Stomach smooth muscle (tissue), 2 donors: ENCODE measurements at regions not wholly inside any gene's neighbourhood (a gene's known extent, or its start where the extent isn't known, plus 50 kb on each side); places are given as distances from the start of the nearest gene placed in this dataset.

Experiments used
- H3K27ac ChIP-seq: one replicate; pipeline ENCODE4 v1.7.0; 2013; ENCODE audit warnings: mild to moderate bottlenecking, low read length, inconsistent platforms
- H3K27me3 ChIP-seq, 2 donors: one replicate each; pipeline ENCODE4 v1.7.0; 2013; ENCODE audit warnings: low read length in 2 of 2; ENCODE audit not compliant: insufficient read depth in 2 of 2, control insufficient read depth in 1 of 2
- H3K36me3 ChIP-seq, 2 donors: one replicate each; pipeline ENCODE4 v1.7.0; 2013; ENCODE audit warnings: low read length in 2 of 2; ENCODE audit not compliant: control insufficient read depth in 2 of 2, insufficient read depth in 2 of 2
- H3K4me1 ChIP-seq: one replicate; pipeline ENCODE4 v1.7.0; 2013; ENCODE audit warnings: low read length; ENCODE audit not compliant: control insufficient read depth, insufficient read depth
- H3K4me3 ChIP-seq, 2 donors: one replicate each; pipeline ENCODE4 v1.7.0; 2013; ENCODE audit warnings: low read length in 2 of 2
- H3K9ac ChIP-seq, 2 donors: one replicate each; pipeline ENCODE4 v1.7.0; 2013; ENCODE audit warnings: low read length in 2 of 2, mild to moderate bottlenecking in 1 of 2
- H3K9me3 ChIP-seq, 2 donors: one replicate each; pipeline ENCODE4 v1.7.0; 2013; ENCODE audit warnings: low read length in 2 of 2; ENCODE audit not compliant: control insufficient read depth in 2 of 2
- donor health status: healthy.
- donor health status: Pancreatic carcinoma.

- H3K4me1 ChIP-seq = peaks cover 4% of the 10 kb centered on the region
- H3K36me3 ChIP-seq = no peaks in the 10 kb centered on the region
- H3K27me3 ChIP-seq = peaks cover 0 to 2% of the 10 kb centered on the region in 2 donors
- H3K27ac ChIP-seq = no peak overlapping the region
- no peak overlapping the region for H3K4me3 ChIP-seq
- H3K9me3 ChIP-seq = no peaks in the 10 kb centered on the region
- no peak overlapping the region for H3K9ac ChIP-seq
Measured at GRCh38 chr1:112284796-112285195, 111.2 kb upstream of the CTTNBP2NL start.

GRCh38 chr1:112285316-112285715, 110.7 kb upstream of the CTTNBP2NL start:
- Histone ChIP-seq H3K36me3 (no peaks in the 10 kb centered on the region), H3K4me1 (peaks cover 4% of the 10 kb centered on the region), H3K4me3 (no peak overlapping the region)

GRCh38 chr1:112285746-112286145, 110.3 kb upstream of the CTTNBP2NL start:
- Histone ChIP-seq H3K4me1 (peaks cover 4% of the 10 kb centered on the region), H3K36me3 (no peaks in the 10 kb centered on the region), H3K9ac (no peak overlapping the region), H3K27ac (no peak overlapping the region), H3K27me3 (peaks cover 0 to 2% of the 10 kb centered on the region in 2 donors), H3K9me3 (no peaks in the 10 kb centered on the region), H3K4me3 (no peak overlapping the region)

More at GRCh38 chr1:112285316-112285715, 110.7 kb upstream of the CTTNBP2NL start:
- Histone ChIP-seq H3K27me3 (peaks cover 0 to 2% of the 10 kb centered on the region in 2 donors), H3K9me3 (no peaks in the 10 kb centered on the region), H3K9ac (no peak overlapping the region), H3K27ac (no peak overlapping the region)

GRCh38 chr1:112296908-112297307, 99.1 kb upstream of the CTTNBP2NL start:
- no peaks in the 10 kb centered on the region for H3K4me1 ChIP-seq
- H3K4me3 ChIP-seq = no peak overlapping the region
- no peak overlapping the region for H3K9ac ChIP-seq
- no peaks in the 10 kb centered on the region for H3K27me3 ChIP-seq
- H3K36me3 ChIP-seq = no peaks in the 10 kb centered on the region
- H3K9me3 ChIP-seq = peaks cover 3 to 4% of the 10 kb centered on the region in 2 donors
- no peak overlapping the region for H3K27ac ChIP-seq

GRCh38 chr1:112297536-112297935, 98.5 kb upstream of the CTTNBP2NL start:
- no peak overlapping the region for H3K9ac ChIP-seq
- no peaks in the 10 kb centered on the region for H3K4me1 ChIP-seq

GRCh38 chr1:112298558-112298957, 97.5 kb upstream of the CTTNBP2NL start:
- no peaks in the 10 kb centered on the region for H3K27me3 ChIP-seq
- H3K27ac ChIP-seq = no peak overlapping the region
- no peaks in the 10 kb centered on the region for H3K4me1 ChIP-seq
- no peak overlapping the region for H3K9ac ChIP-seq
- no peak overlapping the region for H3K4me3 ChIP-seq
- H3K36me3 ChIP-seq = no peaks in the 10 kb centered on the region
- H3K9me3 ChIP-seq = peaks cover 3 to 4% of the 10 kb centered on the region in 2 donors

More at GRCh38 chr1:112297536-112297935, 98.5 kb upstream of the CTTNBP2NL start:
- H3K27me3 ChIP-seq = no peaks in the 10 kb centered on the region
- no peak overlapping the region for H3K27ac ChIP-seq
- H3K9me3 ChIP-seq = peaks cover 3 to 4% of the 10 kb centered on the region in 2 donors
- no peak overlapping the region for H3K4me3 ChIP-seq
- no peaks in the 10 kb centered on the region for H3K36me3 ChIP-seq

GRCh38 chr1:112304126-112304525, 91.9 kb upstream of the CTTNBP2NL start:
- no peak overlapping the region for H3K9ac ChIP-seq
- no peaks in the 10 kb centered on the region for H3K36me3 ChIP-seq
- H3K4me1 ChIP-seq = no peaks in the 10 kb centered on the region
- H3K9me3 ChIP-seq = no peaks in the 10 kb centered on the region
- H3K27me3 ChIP-seq = no peaks in the 10 kb centered on the region
- no peak overlapping the region for H3K4me3 ChIP-seq
- H3K27ac ChIP-seq = no peak overlapping the region

- Histone ChIP-seq H3K36me3 (no peaks in the 10 kb centered on the region), H3K27ac (no peak overlapping the region), H3K9ac (no peak overlapping the region), H3K4me3 (no peak overlapping the region), H3K27me3 (no peaks in the 10 kb centered on the region), H3K9me3 (no peaks in the 10 kb centered on the region), H3K4me1 (no peaks in the 10 kb centered on the region)
Measured at GRCh38 chr1:112304612-112305011, 91.4 kb upstream of the CTTNBP2NL start.

- Histone ChIP-seq H3K4me3 (no peak overlapping the region), H3K9ac (no peak overlapping the region), H3K27me3 (no peaks in the 10 kb centered on the region), H3K9me3 (no peaks in the 10 kb centered on the region), H3K36me3 (no peaks in the 10 kb centered on the region), H3K4me1 (no peaks in the 10 kb centered on the region), H3K27ac (no peak overlapping the region)
Measured at GRCh38 chr1:112307930-112308591, 88.0 kb upstream of the CTTNBP2NL start.

GRCh38 chr1:112308716-112309115, 87.3 kb upstream of the CTTNBP2NL start:
- Histone ChIP-seq H3K27me3 (no peaks in the 10 kb centered on the region), H3K4me3 (no peak overlapping the region), H3K4me1 (no peaks in the 10 kb centered on the region), H3K9me3 (no peaks in the 10 kb centered on the region), H3K9ac (no peak overlapping the region), H3K36me3 (no peaks in the 10 kb centered on the region), H3K27ac (no peak overlapping the region)

- Histone ChIP-seq H3K36me3 (no peaks in the 10 kb centered on the region), H3K9ac (no peak overlapping the region), H3K4me3 (no peak overlapping the region), H3K4me1 (no peaks in the 10 kb centered on the region), H3K9me3 (no peaks in the 10 kb centered on the region), H3K27ac (no peak overlapping the region), H3K27me3 (no peaks in the 10 kb centered on the region)
Measured at GRCh38 chr1:112309499-112309898, 86.5 kb upstream of the CTTNBP2NL start.
